AG04450 (cell line): ENCODE measurements at regions not wholly inside any gene's neighbourhood (a gene's known extent, or its start where the extent isn't known, plus 50 kb on each side); places are given as distances from the start of the nearest gene placed in this dataset.
"Not testable (repeated sequence)": the region's sequence is repeated elsewhere in the genome, so short reads cannot be mapped to it uniquely, and the experiment has no call there.

Experiments
- CTCF ChIA-PET: fragments of 300-600, 350-600 bp; formaldehyde crosslinking; extraction: SDS; loops from one replicate; lab custom pipeline; 2022; ENCODE audit warnings: antibody characterized with exemption, inconsistent platforms; lab: Charles Lee
- POLR2A ChIA-PET: fragments of 350-600 bp; formaldehyde crosslinking; extraction: SDS; loops from one replicate; lab custom pipeline; 2021; ENCODE audit warnings: antibody characterized with exemption, inconsistent platforms; lab: Yijun Ruan, JAX
- DNase-seq: peaks from one replicate; pipeline ENCODE4 v3.0.0-alpha.2; 2011; ENCODE audit warnings: low read depth, low spot score
- H3K27ac ChIP-seq: one replicate; pipeline ENCODE4 v1.5.1; 2012; ENCODE audit warnings: low read depth, low read length, control low read depth
- H3K27me3 ChIP-seq: one replicate; pipeline ENCODE4 v1.6.0; 2012; ENCODE audit warnings: low read length; ENCODE audit not compliant: control insufficient read depth, insufficient read depth
- H3K4me3 ChIP-seq: 2 replicates; pipeline ENCODE4 v1.5.1; 2011; ENCODE audit warnings: mild to moderate bottlenecking, low read depth, low read length, control low read depth
- H3K9me3 ChIP-seq: 2 replicates; pipeline ENCODE4 v1.5.1; 2012; ENCODE audit warnings: low read length; ENCODE audit not compliant: control insufficient read depth, insufficient read depth
- CTCF ChIP-seq: IDR thresholded peaks from 2 replicates; pipeline ENCODE4 v1.5.1; 2011; ENCODE audit warnings: low read depth, low read length, control low read depth, inconsistent platforms

GRCh38 chr3:187811585-187812250 lies 66.5 kb upstream of the BCL6 start:
- ChIA-PET POLR2A (interaction anchor here (1.2 kb wide), 1 partner anchor 66 kb away, joined by 4 read pairs; the partner anchor contains the start of gene BCL6), CTCF (interaction anchor here (0.6 kb wide), 2 partner anchors 37 to 526 kb away, joined by 3 to 4 read pairs; no protein-coding TSS in a partner anchor)
- peak; percentile 49 for DNase-seq
- Histone ChIP-seq H3K27me3 (no peaks in the 10 kb centered on the region), H3K27ac (no peak overlapping the region), H3K9me3 (no peaks in the 10 kb centered on the region), H3K4me3 (no peak overlapping the region)
- TF ChIP-seq CTCF = no peak

- no peak for DNase-seq
- Histone ChIP-seq H3K4me3 (no peak overlapping the region), H3K27ac (no peak overlapping the region), H3K27me3 (no peaks in the 10 kb centered on the region), H3K9me3 (no peaks in the 10 kb centered on the region)
- CTCF ChIA-PET = interaction anchor here (0.6 to 1.2 kb wide), 3 partner anchors 36 to 525 kb away, joined by 3 to 4 read pairs (median 3); no protein-coding TSS in a partner anchor
- POLR2A ChIA-PET = interaction anchor here (1.2 kb wide), 1 partner anchor 67 kb away, joined by 4 read pairs; the partner anchor contains the start of gene BCL6
- no peak for TF ChIP-seq CTCF
Measured at GRCh38 chr3:187812496-187812895, 67.2 kb upstream of the BCL6 start.

GRCh38 chr3:187813198-187813597 lies 67.9 kb upstream of the BCL6 start:
- no peak for DNase-seq
- ChIA-PET CTCF (interaction anchor here (1.2 kb wide), 1 partner anchor 72 kb away, joined by 3 read pairs; no protein-coding TSS in a partner anchor), POLR2A (no interaction called here)

GRCh38 chr3:187817766-187818165 lies 72.5 kb upstream of the BCL6 start:
- POLR2A ChIA-PET, CTCF ChIA-PET: not testable (repeated sequence)

More at GRCh38 chr3:187813198-187813597, 67.9 kb upstream of the BCL6 start:
- no peak overlapping the region for H3K27ac ChIP-seq
- H3K27me3 ChIP-seq = no peaks in the 10 kb centered on the region
- TF ChIP-seq CTCF = no peak
- H3K4me3 ChIP-seq = no peak overlapping the region
- no peaks in the 10 kb centered on the region for H3K9me3 ChIP-seq

GRCh38 chr3:187821616-187822317 lies 76.5 kb upstream of the BCL6 start:
- Histone ChIP-seq H3K27ac (no peak overlapping the region), H3K27me3 (peaks cover 2% of the 10 kb centered on the region), H3K9me3 (no peaks in the 10 kb centered on the region), H3K4me3 (no peak overlapping the region)
- TF ChIP-seq CTCF = no peak
- CTCF ChIA-PET = no interaction called here
- POLR2A ChIA-PET = no interaction called here
- DNase-seq = no peak

More at GRCh38 chr3:187817766-187818165, 72.5 kb upstream of the BCL6 start:
- DNase-seq, H3K4me3 ChIP-seq, H3K27me3 ChIP-seq, H3K27ac ChIP-seq, H3K9me3 ChIP-seq: not testable (repeated sequence)
